DMS 273 treated with DMSO at 0.1 percent for 48 hours (cell line): ENCODE measurements at regions not wholly inside any gene's neighbourhood (a gene's known extent, or its start where the extent isn't known, plus 50 kb on each side); places are given as distances from the start of the nearest gene placed in this dataset.

Experiments
- DNase-seq: peaks from one replicate; lab custom pipeline; 2025; lab: John Stamatoyannopoulos, UW

DNA sequence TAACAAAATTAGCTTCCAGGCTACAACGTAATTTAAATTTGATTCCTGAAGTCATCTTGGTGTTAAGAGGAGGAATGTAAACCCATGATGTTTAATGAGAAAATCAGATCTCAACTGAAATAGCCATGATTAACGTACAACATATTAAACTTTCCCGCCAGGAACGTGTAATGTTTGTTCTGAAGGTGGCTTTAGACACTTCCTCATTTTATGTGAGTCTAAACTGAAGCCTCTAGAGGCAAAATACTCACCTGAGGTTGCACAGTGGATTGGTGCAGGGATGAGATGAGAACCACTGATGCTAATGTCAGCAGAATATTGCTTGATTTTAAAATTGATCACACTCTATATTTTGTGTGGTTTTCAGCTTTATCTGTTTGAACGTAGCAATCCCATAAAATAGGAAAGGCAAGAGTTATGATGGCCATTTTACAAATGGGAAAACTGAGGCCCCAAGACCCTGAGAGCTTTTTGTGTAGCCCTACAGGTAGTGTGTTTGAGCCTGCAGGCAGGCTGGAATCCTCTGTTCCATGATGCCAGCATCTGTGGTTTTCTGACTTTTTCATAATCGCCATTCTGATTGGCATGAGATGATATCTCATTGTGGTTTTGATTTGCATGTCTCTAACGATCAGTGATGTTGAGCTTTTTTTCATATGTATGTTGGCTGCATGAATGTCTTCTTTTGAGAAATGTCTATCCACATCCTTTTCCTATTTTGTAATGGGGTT is 243.7 kb upstream of the BMPER start:
- DNase-seq = no peak

DNA sequence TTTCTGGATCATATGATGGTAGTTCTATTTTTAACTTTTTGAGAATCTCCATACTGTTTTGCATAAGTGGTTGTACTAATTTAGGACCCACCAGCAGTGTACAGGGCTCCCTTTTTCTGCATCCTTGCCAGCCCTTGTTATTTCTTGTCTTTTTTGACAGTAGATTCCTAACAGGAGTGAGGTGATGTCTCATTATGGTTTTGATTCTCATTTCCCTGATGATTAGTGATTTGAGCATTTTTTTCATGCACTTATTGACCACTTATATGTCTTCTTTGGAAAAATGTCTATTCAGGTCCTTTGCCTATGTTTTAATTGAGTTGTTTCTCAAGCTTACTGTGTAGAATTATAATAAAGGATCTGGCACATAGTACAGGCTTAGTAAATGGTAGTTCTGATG is 238.8 kb upstream of the BMPER start:
- no peak for DNase-seq

DNA sequence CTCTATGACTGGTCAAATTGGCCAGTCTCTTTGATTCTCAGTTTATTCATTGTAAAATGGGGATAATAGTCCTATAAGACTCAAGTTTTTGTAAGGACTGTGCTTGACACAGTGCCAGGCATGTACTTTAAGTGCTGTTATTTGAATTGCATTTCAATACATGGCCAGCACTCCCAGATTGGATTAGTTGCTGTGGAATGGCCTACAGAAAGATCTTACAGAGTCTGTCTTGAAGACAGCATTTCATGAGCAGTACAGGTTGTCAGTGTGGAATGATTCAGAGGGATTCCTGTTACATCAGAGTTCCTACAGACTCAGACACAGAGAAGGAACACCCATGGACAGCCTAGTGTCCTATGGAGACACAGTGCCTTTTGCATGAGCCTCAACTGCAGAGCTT is 238.1 kb upstream of the BMPER start:
- DNase-seq = no peak

DNA sequence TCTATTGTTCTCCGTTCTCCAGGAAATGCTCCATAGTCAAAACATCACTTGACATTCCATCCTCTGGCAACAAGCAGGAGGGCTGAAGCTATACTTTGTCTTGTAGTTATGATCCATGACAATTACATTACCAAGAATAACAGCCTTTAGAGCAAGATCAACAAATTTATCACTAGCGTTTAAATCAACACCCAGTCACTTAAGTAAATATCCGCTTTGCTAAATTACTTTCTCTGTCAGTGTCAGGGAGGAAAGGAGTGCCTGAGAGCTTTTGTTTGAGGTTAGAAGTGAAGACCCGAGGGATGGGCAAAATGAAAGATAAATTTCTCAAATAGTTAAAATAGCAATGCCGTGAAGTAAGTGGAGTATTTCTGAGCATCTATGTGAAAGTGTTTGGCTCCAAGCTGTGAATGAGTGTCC is 236.1 kb upstream of the BMPER start:
- no peak for DNase-seq

DNA sequence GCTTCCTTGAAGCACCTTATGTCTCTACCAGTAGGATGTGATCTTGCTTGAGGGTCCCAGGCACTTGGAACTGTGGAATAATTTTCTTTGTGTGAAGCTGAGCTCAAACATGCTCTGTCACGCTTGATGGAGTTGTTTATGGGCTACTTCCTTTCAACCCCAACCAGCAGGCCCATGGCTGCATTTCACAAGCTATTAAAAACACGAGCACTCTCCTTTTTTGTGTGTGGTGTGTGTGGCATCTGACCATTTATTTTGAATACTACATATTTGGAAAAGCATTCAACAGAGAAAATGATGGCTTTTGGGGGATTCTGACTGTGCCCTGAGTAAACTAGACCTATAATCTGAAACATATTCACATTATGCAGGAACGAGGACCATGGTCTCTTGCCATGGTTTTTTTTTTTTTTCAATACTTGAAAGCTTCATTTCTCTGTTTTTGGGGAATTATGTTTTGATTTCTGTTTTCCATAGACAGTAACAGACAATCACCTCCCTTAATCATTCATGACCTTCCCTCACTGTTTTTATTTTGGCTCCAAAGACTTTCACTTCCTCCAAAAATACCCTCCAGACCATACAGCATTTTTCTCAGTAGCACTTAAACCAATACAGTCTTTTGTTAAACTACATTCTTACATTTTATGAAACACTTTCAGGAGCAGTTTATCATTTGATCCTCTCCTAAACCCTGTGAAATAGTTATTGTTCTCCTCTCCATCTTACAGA is 233.6 kb upstream of the BMPER start:
- no peak for DNase-seq

DNA sequence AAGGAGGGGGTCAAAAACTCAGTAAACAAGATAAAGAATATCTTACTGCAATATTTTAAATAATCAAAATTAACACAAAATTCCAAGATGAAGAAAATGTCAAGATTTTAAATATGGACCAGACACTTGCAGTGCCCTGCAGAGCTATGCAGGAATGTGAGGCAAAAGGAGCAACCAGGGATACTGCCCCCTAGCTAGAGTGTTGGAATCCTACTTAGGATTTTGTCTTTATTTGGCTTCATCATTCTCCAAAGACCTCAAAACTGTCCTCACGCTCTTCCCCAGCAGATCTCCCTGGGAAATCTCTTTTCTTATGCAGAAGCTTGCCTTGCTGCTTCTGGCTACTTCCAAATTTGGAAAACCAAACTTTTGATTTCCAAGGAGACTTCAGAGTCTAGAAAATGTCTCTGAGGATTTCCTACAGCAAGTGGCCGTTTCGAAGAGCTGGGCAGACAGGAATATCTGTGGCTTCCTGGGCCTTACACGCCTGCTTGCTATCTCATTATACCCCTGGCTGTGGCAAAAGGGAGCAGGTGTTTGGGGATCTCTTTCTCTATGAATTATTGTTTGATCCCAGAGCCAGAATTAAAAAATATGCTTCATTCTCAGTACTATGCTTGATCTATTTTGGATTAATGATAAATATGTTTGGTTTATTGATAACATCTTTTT is 232.2 kb upstream of the BMPER start:
- DNase-seq = no peak

DNA sequence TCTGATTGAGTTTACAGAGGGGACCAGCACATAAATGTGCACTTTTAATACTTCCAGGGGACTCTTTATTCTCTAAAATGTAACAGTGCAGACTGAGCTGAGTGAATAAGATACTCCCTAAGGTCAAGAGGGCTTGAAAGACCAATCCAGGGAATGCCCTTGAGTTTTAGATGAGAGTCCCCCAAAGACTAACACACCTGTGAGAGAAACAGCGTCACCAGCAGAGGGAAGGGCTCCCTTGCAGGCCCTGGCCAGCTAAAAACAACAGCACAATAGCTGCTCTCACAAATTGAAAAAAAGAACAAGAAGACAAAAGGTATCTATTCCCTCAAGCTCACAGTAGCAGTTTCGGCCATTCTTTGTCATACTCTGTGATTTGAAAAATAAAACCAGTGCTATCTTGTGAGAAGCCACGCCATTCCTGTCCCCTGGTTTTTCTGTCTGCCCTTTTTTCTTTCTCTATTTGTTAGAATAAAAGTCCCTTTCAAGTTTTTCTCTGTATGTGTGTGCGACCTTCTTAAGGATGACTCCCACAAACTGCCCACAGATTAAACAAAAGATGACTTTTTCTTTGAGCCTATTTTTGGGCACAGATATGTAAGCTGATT is 230.4 kb upstream of the BMPER start:
- DNase-seq = no peak

DNA sequence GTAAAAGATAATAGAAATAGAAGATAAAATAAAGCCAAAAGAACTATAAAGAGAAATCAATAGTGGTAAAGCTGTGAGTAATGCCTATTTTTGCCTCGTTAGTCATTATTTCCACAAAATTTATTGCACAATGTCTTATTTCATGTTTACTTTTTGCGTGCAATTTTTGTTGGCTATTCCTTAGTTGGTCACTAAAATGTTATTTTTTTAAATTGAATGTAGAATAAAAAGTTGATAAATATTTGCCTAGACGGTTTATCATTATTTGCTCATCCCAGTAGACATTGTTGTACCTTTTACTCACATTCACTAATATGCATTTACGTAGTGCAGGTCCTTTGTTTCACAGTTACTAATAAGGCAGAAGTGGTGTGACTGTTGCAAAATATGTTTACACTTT is 227.8 kb upstream of the BMPER start:
- no peak for DNase-seq

DNA sequence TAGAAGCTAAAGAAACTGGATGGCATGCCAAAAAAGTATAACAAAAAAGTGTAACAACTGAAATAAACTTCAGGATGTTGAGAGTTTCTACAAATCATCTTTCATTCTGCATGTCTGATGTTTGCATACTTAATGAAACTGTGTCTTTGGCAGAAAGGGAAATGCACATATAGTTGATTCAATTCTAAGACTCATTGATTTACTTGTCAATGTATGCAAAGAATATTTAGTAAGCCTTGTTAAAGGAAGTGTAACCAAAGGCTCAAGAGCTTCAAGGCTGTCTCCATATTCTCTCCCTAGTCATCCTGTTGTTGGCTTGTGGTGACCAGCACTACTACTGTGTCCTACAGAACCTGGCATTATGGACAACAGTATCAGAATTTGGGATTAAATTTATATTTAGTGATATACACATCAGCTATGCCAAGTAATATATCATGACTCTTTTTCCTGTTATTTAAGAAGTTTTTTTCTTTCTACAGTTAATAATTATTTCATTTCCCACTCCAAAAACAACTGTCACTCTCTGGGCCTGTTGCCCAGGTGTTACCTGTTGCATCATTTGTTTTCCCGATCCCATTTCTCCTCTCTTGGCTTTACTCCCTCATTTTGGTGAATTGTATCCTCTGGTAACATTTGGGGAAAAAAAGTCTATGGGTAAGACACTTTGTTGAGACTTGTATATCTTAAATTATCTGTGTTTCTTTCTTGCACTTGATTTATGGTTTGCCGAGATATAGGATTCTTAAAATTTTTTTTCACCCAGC is 226.6 kb upstream of the BMPER start:
- no peak for DNase-seq

DNA sequence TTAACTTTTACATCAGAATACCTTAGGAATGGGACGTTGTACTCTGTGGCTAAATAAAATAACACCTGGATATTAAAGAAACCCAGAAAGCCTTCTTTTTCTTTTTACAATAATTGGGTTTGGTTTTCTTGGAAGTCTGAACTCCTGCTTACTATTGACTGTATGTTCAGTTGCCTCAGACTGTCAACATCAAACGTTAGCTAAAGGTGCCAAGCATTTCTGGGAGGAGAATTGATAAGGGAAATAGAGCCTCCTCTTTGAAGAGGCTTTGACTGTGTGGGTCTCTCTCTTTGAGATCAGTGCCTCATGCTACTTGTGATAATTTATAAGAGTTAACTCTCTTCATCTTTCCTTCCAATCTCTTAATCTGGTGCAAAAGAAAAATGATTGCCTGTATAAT is 224.7 kb upstream of the BMPER start:
- no peak for DNase-seq

DNA sequence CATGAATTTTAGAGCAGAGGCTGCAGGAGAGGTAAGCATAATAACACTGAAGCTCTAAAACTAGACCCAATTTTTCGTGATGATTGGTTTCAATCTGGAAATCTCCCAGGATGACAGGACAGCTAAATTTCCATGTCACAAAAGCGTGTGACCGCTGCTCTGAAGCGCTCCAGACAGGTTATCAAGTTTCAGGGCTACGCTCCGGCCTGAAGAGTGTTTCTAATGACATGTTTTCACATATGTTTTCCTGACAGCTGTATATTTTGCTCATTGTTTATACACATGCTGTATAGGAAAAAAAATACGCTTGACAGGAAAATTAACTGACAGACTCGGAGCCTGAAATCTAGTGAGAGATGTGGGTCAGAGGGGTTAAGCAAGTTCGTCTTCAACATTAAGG is 219.8 kb upstream of the BMPER start:
- no peak for DNase-seq

DNA sequence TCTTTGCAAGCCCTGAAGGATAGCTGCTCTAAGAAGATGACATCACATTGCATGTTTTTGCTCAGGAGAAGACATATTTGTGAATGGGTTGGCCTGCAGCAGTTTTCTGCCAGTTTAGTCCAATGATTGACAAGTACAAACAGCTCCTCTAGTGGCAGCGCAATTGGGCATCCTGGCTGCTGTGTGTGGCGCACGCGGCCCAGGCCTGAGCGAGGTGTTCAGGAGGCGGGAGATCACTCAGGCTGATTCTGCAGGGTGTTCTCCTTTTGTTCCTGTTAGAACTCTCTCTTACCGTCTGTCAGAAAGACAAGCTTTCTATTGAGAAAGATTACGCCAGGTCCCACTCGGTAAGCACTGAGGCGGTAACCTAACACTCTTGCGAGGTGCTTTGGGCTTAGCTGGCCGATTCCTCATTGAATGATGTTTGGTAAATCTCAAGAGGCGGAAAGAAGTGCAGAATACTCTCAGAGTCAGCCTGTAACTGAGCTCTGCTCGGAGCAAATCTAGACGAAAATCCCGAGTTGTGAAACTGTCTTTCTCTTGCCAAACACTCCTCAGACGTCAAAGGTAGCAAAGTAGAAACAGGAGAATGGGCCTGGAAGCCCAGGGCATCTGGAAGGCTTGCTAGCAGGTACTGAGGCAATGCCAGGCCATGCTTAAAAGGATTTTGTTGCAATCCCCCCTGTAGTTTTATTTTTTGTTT is 219.2 kb upstream of the BMPER start:
- no peak for DNase-seq

DNA sequence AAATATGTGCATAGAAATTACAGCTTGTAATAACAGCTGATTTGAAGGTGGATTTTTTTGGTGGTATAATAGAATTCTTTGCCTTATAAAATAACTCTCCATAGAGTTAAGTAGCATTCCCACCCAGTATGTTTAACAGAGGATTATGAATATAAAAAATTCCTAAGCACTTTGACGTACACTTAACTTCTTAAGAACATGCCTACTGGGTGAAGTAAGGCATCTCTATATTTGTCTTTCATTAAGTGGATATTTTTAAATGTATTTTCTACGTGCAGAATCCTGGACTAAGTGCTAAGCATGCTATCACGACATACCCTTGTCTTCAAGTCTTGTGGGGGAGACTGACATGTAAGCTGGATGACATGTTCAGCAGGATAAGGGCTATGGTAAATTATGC is 217.7 kb upstream of the BMPER start:
- DNase-seq = no peak

DNA sequence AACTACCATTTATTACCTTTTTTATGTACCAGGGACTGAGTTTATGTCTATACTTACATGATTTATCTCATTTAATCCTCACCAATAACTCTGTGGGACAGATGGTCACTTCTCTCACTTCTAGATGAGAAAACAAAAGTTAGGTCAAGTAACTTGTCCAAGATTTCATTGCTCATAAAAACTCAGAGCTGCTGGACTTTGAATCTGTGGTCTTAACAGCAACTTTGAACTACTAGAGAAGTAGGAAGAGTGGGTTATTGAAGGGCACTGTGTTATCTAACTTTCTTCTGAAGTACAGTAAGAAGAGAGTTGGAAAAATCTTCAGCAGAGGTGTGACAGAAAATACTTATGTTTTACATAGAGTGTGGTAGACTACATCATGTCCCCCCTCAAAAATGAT is 214.2 kb upstream of the BMPER start:
- DNase-seq = no peak

DNA sequence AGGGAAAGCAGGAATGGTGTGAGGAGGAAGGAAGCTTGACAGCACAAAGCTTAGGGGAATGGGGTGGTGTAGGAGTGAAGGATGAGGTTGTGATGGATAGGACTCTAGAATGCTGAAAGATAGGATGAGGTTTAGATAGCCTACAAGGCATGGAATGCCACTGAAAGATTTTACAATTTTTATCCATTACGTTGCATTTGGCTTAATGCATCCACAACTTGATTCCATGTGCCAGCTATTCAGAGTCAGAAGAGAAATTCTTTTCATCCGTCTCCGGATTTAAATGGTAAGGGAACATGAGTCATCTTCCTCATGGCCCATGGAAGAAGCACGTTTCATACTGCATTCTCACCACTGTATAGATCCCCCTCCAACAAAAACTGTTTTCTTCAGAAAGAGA is 212.4 kb upstream of the BMPER start:
- DNase-seq = no peak

DNA sequence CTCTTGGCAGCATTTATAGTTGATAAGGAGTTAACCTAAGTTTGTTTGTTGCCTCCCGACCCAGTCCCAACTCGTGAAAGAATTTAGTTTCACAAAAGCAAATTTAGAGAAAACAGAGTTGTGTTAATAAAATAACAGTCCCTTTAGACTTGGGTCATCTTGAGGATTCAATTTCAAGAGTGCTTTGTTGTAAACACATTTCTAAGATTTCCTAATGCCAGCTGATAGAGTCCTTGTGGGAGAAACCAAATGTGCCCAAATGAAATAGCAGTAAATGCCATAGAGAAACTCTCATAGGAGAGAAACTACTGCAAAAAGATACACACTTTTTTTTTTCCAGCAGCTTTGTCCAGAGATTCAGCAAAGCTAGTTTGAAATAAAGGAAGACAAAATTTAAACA is 211.3 kb upstream of the BMPER start:
- no peak for DNase-seq

DNA sequence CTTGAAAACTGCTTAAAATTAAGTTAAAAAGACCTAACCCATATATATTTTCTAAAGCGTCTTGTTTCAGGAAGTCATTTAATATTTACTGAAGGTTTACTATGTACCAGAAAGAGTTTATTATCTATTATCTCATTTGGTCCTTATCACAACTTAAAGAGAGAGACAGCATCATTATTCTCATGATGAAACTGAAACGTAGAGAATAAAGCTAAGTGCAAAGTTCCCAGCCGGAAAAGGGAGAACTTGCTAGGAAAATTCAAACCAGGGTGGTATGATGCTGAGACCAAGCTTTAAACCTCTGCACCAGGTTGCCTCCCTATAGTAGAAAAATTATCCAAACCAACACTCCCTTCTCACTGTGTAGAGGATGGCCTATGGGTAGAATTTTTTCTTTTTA is 207.7 kb upstream of the BMPER start:
- DNase-seq = no peak

DNA sequence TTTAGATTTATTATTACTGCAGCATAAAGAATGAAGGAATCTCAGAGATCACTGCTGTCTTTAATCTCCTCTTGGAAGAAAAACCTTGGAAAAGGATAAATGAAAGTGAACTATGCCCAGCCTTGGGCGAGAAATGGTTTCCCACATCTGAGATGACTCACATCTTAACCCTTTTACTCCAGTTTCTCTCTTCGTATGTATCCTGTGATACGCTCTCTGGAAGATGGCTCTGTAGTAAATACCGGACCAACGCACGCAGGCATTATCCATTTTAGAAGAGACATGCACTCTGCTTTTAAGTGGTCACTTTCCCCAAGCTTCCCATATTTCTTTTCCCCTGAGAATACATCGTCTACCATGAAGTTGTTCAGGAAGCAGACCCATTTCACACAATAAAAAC is 207.3 kb upstream of the BMPER start:
- no peak for DNase-seq

DNA sequence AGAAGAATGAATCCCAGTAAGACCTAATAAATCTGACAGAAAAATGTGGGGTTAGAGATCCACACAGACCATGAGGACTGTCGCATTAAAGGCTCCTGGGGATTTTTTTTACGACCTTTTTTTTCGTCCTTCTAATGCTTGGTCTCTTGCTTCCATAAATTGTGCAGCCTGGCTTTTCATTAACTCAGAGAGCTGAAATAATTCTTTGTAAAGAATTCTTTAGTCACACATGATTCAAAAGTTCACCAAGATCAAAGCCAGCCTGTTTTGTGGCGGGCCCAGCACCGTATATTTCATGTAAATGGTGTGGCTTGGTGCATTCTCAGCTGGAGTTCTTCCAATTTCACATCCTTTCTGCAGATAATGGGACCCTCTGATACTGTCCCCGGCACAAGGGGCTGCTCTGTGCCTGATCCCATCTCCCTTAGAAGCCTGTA is 206.6 kb upstream of the BMPER start:
- no peak for DNase-seq

DNA sequence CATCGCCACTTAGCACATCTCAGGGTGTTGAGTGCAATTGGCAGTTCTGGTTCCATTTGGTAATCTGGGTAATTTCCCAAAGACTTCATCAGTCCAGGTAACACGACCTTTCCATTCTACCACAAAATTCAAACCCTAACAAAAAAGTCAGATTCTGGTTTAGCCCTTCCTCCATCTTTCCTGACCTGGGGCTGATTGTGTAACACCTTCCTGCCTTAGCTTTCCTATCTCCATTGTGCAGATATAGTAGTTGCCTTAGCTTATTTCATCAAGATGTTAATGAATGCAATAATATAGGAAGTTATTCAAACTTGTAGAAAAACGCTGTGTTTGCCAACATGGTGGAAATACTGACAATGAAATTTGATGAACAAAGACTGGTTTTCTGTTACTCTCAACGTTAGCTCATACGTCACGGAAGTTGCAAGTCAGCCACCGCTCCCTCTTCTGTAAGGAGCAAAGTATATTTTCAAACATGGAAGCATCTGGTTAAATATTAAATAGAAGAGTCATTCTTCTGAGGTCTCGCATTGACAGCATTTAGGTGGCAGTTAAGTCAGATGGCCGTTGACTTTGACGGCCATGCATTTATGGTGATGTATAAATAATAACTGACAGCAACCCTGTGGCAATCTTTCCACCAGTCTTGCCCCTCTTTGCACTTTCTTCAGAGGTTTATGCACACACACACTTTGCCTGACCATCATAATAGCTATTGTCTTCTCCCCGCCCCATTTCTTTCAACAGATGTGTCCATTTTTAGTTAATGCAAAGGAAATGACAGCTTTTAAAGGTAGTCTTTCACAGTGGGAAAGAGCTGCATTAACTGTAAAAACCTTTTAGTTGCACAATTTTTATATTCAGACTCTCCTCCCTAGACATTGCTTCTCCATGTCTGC is 205.1 kb upstream of the BMPER start:
- no peak for DNase-seq
